Keratinocyte (primary cell): ENCODE measurements at regions not wholly inside any gene's neighbourhood (a gene's known extent, or its start where the extent isn't known, plus 50 kb on each side); places are given as distances from the start of the nearest gene placed in this dataset.

Experiments used
- DNase-seq: peaks from one replicate; pipeline ENCODE4 v3.0.0-alpha.2; 2011; ENCODE audit warnings: low read depth, missing footprints, low spot score
- FAIRE-seq: peaks from 2 replicates; lab custom pipeline; 2011; peaks lifted over from hg19 to GRCh38; lab: Jason Lieb, UNC
- H2AFZ ChIP-seq: 2 replicates; pipeline ENCODE4 v1.6.0; 2012; ENCODE audit warnings: low read length, control low read depth, inconsistent platforms; ENCODE audit not compliant: control insufficient read depth
- H3K27ac ChIP-seq: 2 replicates; pipeline ENCODE4 v1.5.1; 2011; ENCODE audit warnings: low read length; ENCODE audit not compliant: control insufficient read depth, insufficient read depth
- H3K27me3 ChIP-seq: 3 replicates; pipeline ENCODE4 v1.6.0; 2011; ENCODE audit warnings: low read length; ENCODE audit not compliant: control insufficient read depth, insufficient read depth; ENCODE audit errors: extremely low read depth
- H3K36me3 ChIP-seq, 2 experiments: 2 replicates in 1 of 2; 3 replicates in 1 of 2; pipeline ENCODE4 v1.5.1; 2011; ENCODE audit warnings: low read length in 2 of 2, mild to moderate bottlenecking in 1 of 2; ENCODE audit not compliant: control insufficient read depth in 2 of 2, insufficient read depth in 2 of 2; ENCODE audit errors: extremely low read depth in 1 of 2
- H3K4me1 ChIP-seq: 3 replicates; pipeline ENCODE4 v1.5.1; 2011; ENCODE audit warnings: low read length; ENCODE audit not compliant: control insufficient read depth, insufficient read depth; ENCODE audit errors: extremely low read depth
- H3K4me2 ChIP-seq: 3 replicates; pipeline ENCODE4 v1.6.0; 2011; ENCODE audit warnings: low read depth, low read length; ENCODE audit not compliant: control insufficient read depth, insufficient read depth; ENCODE audit errors: extremely low read depth
- H3K4me3 ChIP-seq, 3 experiments: fragments of 200-600 bp in 1 of 3; sonication (generic) in 1 of 3; 2 replicates in 2 of 3; 3 replicates in 1 of 3; pipeline ENCODE4 v1.5.1; 2011 to 2016; ENCODE audit warnings: low read length in 3 of 3, mild to moderate bottlenecking in 3 of 3, control low read depth in 2 of 3, inconsistent platforms in 1 of 3, low read depth in 1 of 3, mixed read lengths in 1 of 3, mixed run types in 1 of 3, moderate library complexity in 1 of 3; ENCODE audit not compliant: control insufficient read depth in 2 of 3, insufficient read depth in 2 of 3; ENCODE audit errors: extremely low read depth in 1 of 3
- H3K79me2 ChIP-seq: 2 replicates; pipeline ENCODE4 v1.6.0; 2012; ENCODE audit warnings: low read length; ENCODE audit not compliant: control insufficient read depth, insufficient read depth
- H3K9ac ChIP-seq: 3 replicates; pipeline ENCODE4 v1.6.0; 2011; ENCODE audit warnings: low read length; ENCODE audit not compliant: control insufficient read depth, insufficient read depth; ENCODE audit errors: extremely low read depth
- H3K9me1 ChIP-seq: 3 replicates; pipeline ENCODE4 v1.6.0; 2011; ENCODE audit warnings: low read length; ENCODE audit not compliant: control insufficient read depth, insufficient read depth; ENCODE audit errors: extremely low read depth
- H3K9me3 ChIP-seq: 2 replicates; pipeline ENCODE4 v1.5.1; 2012; ENCODE audit warnings: low read depth, low read length; ENCODE audit not compliant: control insufficient read depth
- H4K20me1 ChIP-seq: 3 replicates; pipeline ENCODE4 v1.6.0; 2011; ENCODE audit warnings: low read length; ENCODE audit not compliant: control insufficient read depth, insufficient read depth; ENCODE audit errors: extremely low read depth
- CTCF ChIP-seq, 3 experiments: IDR thresholded peaks in 1 of 3; conservative IDR thresholded peaks in 1 of 3; optimal IDR thresholded peaks in 1 of 3; 2 replicates in 2 of 3; 3 replicates in 1 of 3; pipeline versions ENCODE3 to v1.5.1; 2011; ENCODE audit warnings: low read length in 3 of 3, mild to moderate bottlenecking in 3 of 3, moderate library complexity in 2 of 3, control low read depth in 1 of 3, inconsistent platforms in 1 of 3; ENCODE audit not compliant: insufficient read depth in 2 of 3; ENCODE audit errors: extremely low read depth in 1 of 3
- EZH2 ChIP-seq: IDR thresholded peaks from one replicate; pipeline ENCODE4 v1.6.1; 2012; ENCODE audit warnings: inconsistent platforms, mild to moderate bottlenecking, low read length, moderate library complexity
- dilution Hi-C: fragments of 300-500 bp; cut with MboI; formaldehyde crosslinking; loops from one replicate; pipeline ENCODE4 v1.7.0; 2020; ENCODE audit warnings: low sequenced_read_pairs; ENCODE audit not compliant: extremely low pct_ligation_motif_present

GRCh38 chr6:68139130-68139529 lies 496.0 kb upstream of the ADGRB3 start:
- Histone ChIP-seq H3K4me2 (no peak overlapping the region), H3K27ac (no peak overlapping the region), H2AFZ (no peak overlapping the region), H3K4me1 (no peaks in the 10 kb centered on the region), H3K4me3 (no peak overlapping the region), H3K9me3 (no peaks in the 10 kb centered on the region), H3K9me1 (no peaks in the 10 kb centered on the region), H3K27me3 (no peaks in the 10 kb centered on the region), H3K36me3 (no peaks in the 10 kb centered on the region), H3K79me2 (no peaks in the 10 kb centered on the region), H3K9ac (no peak overlapping the region), H4K20me1 (no peaks in the 10 kb centered on the region)
- DNase-seq (no peak), FAIRE-seq (no peak)
- dilution Hi-C loops: no loop called here
- TF ChIP-seq CTCF (optimal IDR thresholded peaks at IDR 0.05 in 1 of 3, IDR thresholded peaks at IDR 0.05 in 1 of 3, conservative IDR thresholded peaks at IDR 0.05 in 1 of 3; ENCODE audit: extremely low read depth in 1 of 3, insufficient read depth in 2 of 3, low read length in 3 of 3) (no peak), EZH2 (no peak)

GRCh38 chr6:68134796-68135195 lies 500.3 kb upstream of the ADGRB3 start:
- no peak for FAIRE-seq
- DNase-seq: no peak
- H3K9me1 ChIP-seq: no peaks in the 10 kb centered on the region
- H3K9me3 ChIP-seq: no peaks in the 10 kb centered on the region
- H4K20me1 ChIP-seq: no peaks in the 10 kb centered on the region
- no peak overlapping the region for H3K27ac ChIP-seq
- H3K36me3 ChIP-seq: no peaks in the 10 kb centered on the region
- dilution Hi-C loops: no loop called here
- no peaks in the 10 kb centered on the region for H3K27me3 ChIP-seq
- no peak overlapping the region for H2AFZ ChIP-seq
- TF ChIP-seq CTCF (optimal IDR thresholded peaks at IDR 0.05 in 1 of 3, IDR thresholded peaks at IDR 0.05 in 1 of 3, conservative IDR thresholded peaks at IDR 0.05 in 1 of 3; ENCODE audit: extremely low read depth in 1 of 3, insufficient read depth in 2 of 3, low read length in 3 of 3) (no peak), EZH2 (no peak)
- no peak overlapping the region for H3K4me3 ChIP-seq
- H3K9ac ChIP-seq: no peak overlapping the region
- no peaks in the 10 kb centered on the region for H3K79me2 ChIP-seq
- H3K4me1 ChIP-seq: no peaks in the 10 kb centered on the region
- no peak overlapping the region for H3K4me2 ChIP-seq
